ENCODE measurements at regions not wholly inside any gene's neighbourhood (a gene's known extent, or its start where the extent isn't known, plus 50 kb on each side); places are given as distances from the start of the nearest gene placed in this dataset.

- TF ChIP-seq EHMT2 (IDR thresholded peaks at IDR 0.05; ENCODE audit: low read depth) (no peak), RAD21 (conservative IDR thresholded peaks at IDR 0.05 in 1 of 2, IDR thresholded peaks at IDR 0.05 in 1 of 2) (no peak), RARB (CRISPR knock-in tag; IDR thresholded peaks at IDR 0.05) (no peak), MAFK (IDR thresholded peaks at IDR 0.05; ENCODE audit: partially characterized antibody) (no peak), ZSCAN20 (CRISPR knock-in tag; IDR thresholded peaks at IDR 0.05) (no peak), CTCF (IDR thresholded peaks at IDR 0.05) (no peak), REST (IDR thresholded peaks at IDR 0.05) (no peak), PHF8 (IDR thresholded peaks at IDR 0.05; ENCODE audit: borderline replicate concordance, low read depth) (no peak), CEBPB (IDR thresholded peaks at IDR 0.05) (no peak), CBX8 (IDR thresholded peaks at IDR 0.05) (no peak), SMC3 (IDR thresholded peaks at IDR 0.05) (no peak), JUNB (IDR thresholded peaks at IDR 0.05) (no peak), EP300 (IDR thresholded peaks at IDR 0.05) (no peak), POLR2A (IDR thresholded peaks at IDR 0.05; ENCODE audit: low read length) (no peak)
These were observed 127.6 kb downstream of the ICOS start for GRCh38 chr2:204064119-204064518.
